ENCODE measurements at regions not wholly inside any gene's neighbourhood (a gene's known extent, or its start where the extent isn't known, plus 50 kb on each side); places are given as distances from the start of the nearest gene placed in this dataset.

- no peak for TF ChIP-seq CTCF (conservative IDR thresholded peaks at IDR 0.05; ENCODE audit: low read depth, low read length)
- TF ChIP-seq EZH2 (IDR thresholded peaks at IDR 0.05; ENCODE audit: low read length, unreplicated experiment), result no peak
- TF ChIP-seq EZH2phosphoT487 (IDR thresholded peaks at IDR 0.05; ENCODE audit: borderline replicate concordance, low read length), result no peak
These were observed 497.9 kb downstream of the XYLT1 start for GRCh38 chr16:16972831-16973230.
